ENCODE measurements at regions not wholly inside any gene's neighbourhood (a gene's known extent, or its start where the extent isn't known, plus 50 kb on each side); places are given as distances from the start of the nearest gene placed in this dataset.

GRCh38 chr15:95626501-95627361 is 703.8 kb upstream of the NR2F2 start:
- POLR2A ChIA-PET: no interaction called here
- no peak for DNase-seq
- Histone ChIP-seq H3K4me3 (ENCODE audit: low read depth in 2 of 2, low read length in 1 of 2) (no peak overlapping the region), H3K9me3 (no peaks in the 10 kb centered on the region), H2AFZ (ENCODE audit: low read depth) (peak overlapping the region; percentile 77; the same call in 1 of the 2 replicates), H3K27ac (ENCODE audit: low read depth in 2 of 2, low read length in 1 of 2) (no peak overlapping the region), H3K4me2 (no peak overlapping the region), H3K27me3 (ENCODE audit: insufficient read depth) (no peaks in the 10 kb centered on the region), H3K9ac (no peak overlapping the region), H4K20me1 (ENCODE audit: insufficient read depth) (no peaks in the 10 kb centered on the region), H3K79me2 (ENCODE audit: insufficient read depth) (no peaks in the 10 kb centered on the region), H3K9me2 (no peaks in the 10 kb centered on the region), H3K36me3 (replicated peaks in 1 of 2; ENCODE audit: control insufficient read depth in 1 of 2, insufficient read depth in 2 of 2, low read length in 1 of 2) (no peaks in the 10 kb centered on the region), H3F3A (replicated peaks; ENCODE audit: insufficient read depth) (no peaks in the 10 kb centered on the region), H3K4me1 (ENCODE audit: control insufficient read depth in 1 of 2, insufficient read depth in 2 of 2, low read depth in 1 of 2, low read length in 1 of 2) (no peaks in the 10 kb centered on the region)
- WGBS (ENCODE audit: low lambda C conversion rate): 32% methylated on average over 15 of the region's 15 CpGs
- TF ChIP-seq TAF1 (IDR thresholded peaks at IDR 0.05; ENCODE audit: borderline replicate concordance, low read depth, low read length) (no peak), JUND (IDR thresholded peaks at IDR 0.05) (no peak), ELF1 (IDR thresholded peaks at IDR 0.05) (no peak), NFIC (IDR thresholded peaks at IDR 0.05; ENCODE audit: borderline replicate concordance) (no peak), RXRA (IDR thresholded peaks at IDR 0.05; ENCODE audit: borderline replicate concordance, low read depth) (no peak), MAX (IDR thresholded peaks at IDR 0.05; ENCODE audit: low read depth) (no peak), NRF1 (IDR thresholded peaks at IDR 0.05; ENCODE audit: low read depth, low read length) (no peak), SIN3A (IDR thresholded peaks at IDR 0.05; ENCODE audit: borderline replicate concordance, low read depth, low read length) (no peak), TCF12 (IDR thresholded peaks at IDR 0.05) (no peak), CHD2 (IDR thresholded peaks at IDR 0.05; ENCODE audit: low read length, partially characterized antibody) (no peak), RCOR1 (IDR thresholded peaks at IDR 0.05; ENCODE audit: low read length) (no peak), GATA2 (CRISPR knock-in tag; IDR thresholded peaks at IDR 0.05) (no peak), EP300 (IDR thresholded peaks at IDR 0.05; ENCODE audit: borderline replicate concordance in 1 of 2, low read depth in 1 of 2, low read length in 1 of 2) (no peak), SMC3 (IDR thresholded peaks at IDR 0.05; ENCODE audit: low read depth, low read length) (no peak), YY1 (IDR thresholded peaks at IDR 0.05; ENCODE audit: low read depth) (no peak), MEF2A (IDR thresholded peaks at IDR 0.05; ENCODE audit: borderline replicate concordance, low read depth) (no peak), FOXJ3 (CRISPR knock-in tag; IDR thresholded peaks at IDR 0.05) (no peak)
- CTCF ChIA-PET: interaction anchor here (0.8 kb wide), 1 partner anchor 20 kb away, joined by 3 read pairs; no protein-coding TSS in a partner anchor

GRCh38 chr15:95629503-95630168 is 700.9 kb upstream of the NR2F2 start:
- Histone ChIP-seq H3K36me3 (replicated peaks in 1 of 2; ENCODE audit: control insufficient read depth in 1 of 2, insufficient read depth in 2 of 2, low read length in 1 of 2) (no peaks in the 10 kb centered on the region), H3K27ac (ENCODE audit: low read depth in 2 of 2, low read length in 1 of 2) (no peak overlapping the region), H3K9me2 (no peaks in the 10 kb centered on the region), H3K27me3 (ENCODE audit: insufficient read depth) (no peaks in the 10 kb centered on the region), H2AFZ (ENCODE audit: low read depth) (no peak overlapping the region), H3K9me3 (no peaks in the 10 kb centered on the region), H4K20me1 (ENCODE audit: insufficient read depth) (no peaks in the 10 kb centered on the region), H3K4me3 (ENCODE audit: low read depth in 2 of 2, low read length in 1 of 2) (no peak overlapping the region), H3K79me2 (ENCODE audit: insufficient read depth) (no peaks in the 10 kb centered on the region), H3F3A (replicated peaks; ENCODE audit: insufficient read depth) (no peaks in the 10 kb centered on the region), H3K4me1 (ENCODE audit: control insufficient read depth in 1 of 2, insufficient read depth in 2 of 2, low read depth in 1 of 2, low read length in 1 of 2) (no peaks in the 10 kb centered on the region), H3K4me2 (no peak overlapping the region), H3K9ac (no peak overlapping the region)
- CTCF ChIA-PET: no interaction called here
- POLR2A ChIA-PET: no interaction called here
- WGBS (ENCODE audit: low lambda C conversion rate): 33% methylated on average over 5 of the region's 5 CpGs
- DNase-seq: no peak
- TF ChIP-seq CTCF (IDR thresholded peaks at IDR 0.05): no peak
- no peak for TF ChIP-seq RFX5 (IDR thresholded peaks at IDR 0.05; ENCODE audit: low read length)
- no peak for TF ChIP-seq FOXM1 (IDR thresholded peaks at IDR 0.05; ENCODE audit: low read depth)
- no peak for TF ChIP-seq CHD2 (IDR thresholded peaks at IDR 0.05; ENCODE audit: low read length, partially characterized antibody)
- no peak for TF ChIP-seq MEF2A (IDR thresholded peaks at IDR 0.05; ENCODE audit: borderline replicate concordance, low read depth)
- TF ChIP-seq RCOR1 (IDR thresholded peaks at IDR 0.05; ENCODE audit: low read length): no peak
- TF ChIP-seq RXRA (IDR thresholded peaks at IDR 0.05; ENCODE audit: borderline replicate concordance, low read depth): no peak
- TF ChIP-seq NFIC (IDR thresholded peaks at IDR 0.05; ENCODE audit: borderline replicate concordance): no peak
- no peak for TF ChIP-seq USF2 (IDR thresholded peaks at IDR 0.05; ENCODE audit: borderline replicate concordance, low read depth, low read length)
- TF ChIP-seq RAD21 (IDR thresholded peaks at IDR 0.05; ENCODE audit: low read length): no peak
- TF ChIP-seq TCF12 (IDR thresholded peaks at IDR 0.05): no peak
- no peak for TF ChIP-seq EZH2phosphoT487 (IDR thresholded peaks at IDR 0.05; ENCODE audit: borderline replicate concordance, low read depth)
- no peak for TF ChIP-seq FOSL2 (IDR thresholded peaks at IDR 0.05; ENCODE audit: borderline replicate concordance, low read depth)
- TF ChIP-seq JUND (IDR thresholded peaks at IDR 0.05): no peak
- TF ChIP-seq FOXJ3 (CRISPR knock-in tag; IDR thresholded peaks at IDR 0.05): no peak
- no peak for TF ChIP-seq NRF1 (IDR thresholded peaks at IDR 0.05; ENCODE audit: low read depth, low read length)
- no peak for TF ChIP-seq GATA2 (CRISPR knock-in tag; IDR thresholded peaks at IDR 0.05)
- no peak for TF ChIP-seq ELF1 (IDR thresholded peaks at IDR 0.05)
